IMR-90 (cell line): ENCODE measurements at regions not wholly inside any gene's neighbourhood (a gene's known extent, or its start where the extent isn't known, plus 50 kb on each side); places are given as distances from the start of the nearest gene placed in this dataset.

Experiments used
- BHLHE40 ChIP-seq: fragments of 150-350 bp; IDR thresholded peaks from 2 replicates; pipeline ENCODE4 v1.6.1; 2016; ENCODE audit warnings: mild to moderate bottlenecking, low read depth, low read length
- MAFK ChIP-seq: IDR thresholded peaks from 2 replicates; pipeline ENCODE4 v1.6.1; 2012; ENCODE audit warnings: low read depth, low read length, improper control_type of control experiment
- MAZ ChIP-seq: IDR thresholded peaks from 2 replicates; pipeline ENCODE4 v1.6.1; 2012; ENCODE audit warnings: low read depth, mild to moderate bottlenecking, low read length, improper control_type of control experiment, moderate library complexity, borderline replicate concordance
- POLR2A ChIP-seq: IDR thresholded peaks from 2 replicates; pipeline ENCODE4 v1.6.1; 2012; ENCODE audit warnings: mild to moderate bottlenecking, low read depth, low read length
- SMC3 ChIP-seq: fragments of 150-350 bp; IDR thresholded peaks from 2 replicates; pipeline ENCODE4 v1.6.1; 2016; ENCODE audit warnings: low read depth, mild to moderate bottlenecking, antibody characterized with exemption, low read length, moderate library complexity
- TF ChIP-seq, protein P1 (sequence below): conservative IDR thresholded peaks from 2 replicates; pipeline ENCODE4 v1.5.1; 2012; ENCODE audit warnings: mild to moderate bottlenecking, low read depth, low read length, improper control_type of control experiment
- TF ChIP-seq, protein P2 (sequence below): fragments of 150-350 bp; IDR thresholded peaks from 2 replicates; pipeline ENCODE4 v1.6.1; 2017; ENCODE audit warnings: mild to moderate bottlenecking, antibody characterized with exemption, low read length, low read depth

DNA sequence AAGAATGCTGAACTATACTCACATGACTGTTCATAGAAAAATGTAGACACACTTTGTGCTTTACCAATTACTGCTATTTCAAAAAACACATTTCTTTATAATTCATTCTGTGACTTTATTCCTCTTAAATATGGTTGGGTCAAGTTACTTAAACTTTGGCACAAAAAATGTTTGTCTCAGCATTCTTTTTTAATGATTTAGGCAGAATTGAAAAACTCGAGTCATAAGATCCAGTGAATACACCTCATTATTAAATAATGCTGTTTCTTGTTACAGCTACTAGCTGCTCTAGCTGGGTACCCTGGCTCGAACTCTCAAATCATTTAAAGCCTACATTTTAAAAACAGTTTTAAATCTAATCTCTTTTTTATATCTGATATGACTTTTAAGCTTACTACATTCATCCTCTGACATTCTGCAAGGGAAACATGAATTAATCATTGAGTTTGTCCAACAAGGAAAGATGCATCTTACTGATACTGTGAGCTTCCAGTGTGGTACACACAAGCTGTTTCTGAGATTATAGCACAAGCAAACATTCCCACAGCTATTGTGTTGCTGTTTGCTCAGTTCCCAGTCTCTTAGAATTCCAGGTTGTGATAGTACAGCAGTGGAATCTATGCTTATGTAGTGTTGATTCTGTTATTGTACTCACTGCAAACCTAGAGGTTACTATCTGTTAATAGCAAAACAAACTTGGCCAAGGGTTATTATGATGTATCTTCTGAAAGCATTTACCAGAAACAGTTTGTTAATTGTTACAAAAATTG, 746.5 kb downstream of the USP25 start:
- TF ChIP-seq SMC3 (no peak), MAFK (no peak), POLR2A (no peak), BHLHE40 (no peak), MAZ (no peak)
- TF ChIP-seq, protein P1, sequence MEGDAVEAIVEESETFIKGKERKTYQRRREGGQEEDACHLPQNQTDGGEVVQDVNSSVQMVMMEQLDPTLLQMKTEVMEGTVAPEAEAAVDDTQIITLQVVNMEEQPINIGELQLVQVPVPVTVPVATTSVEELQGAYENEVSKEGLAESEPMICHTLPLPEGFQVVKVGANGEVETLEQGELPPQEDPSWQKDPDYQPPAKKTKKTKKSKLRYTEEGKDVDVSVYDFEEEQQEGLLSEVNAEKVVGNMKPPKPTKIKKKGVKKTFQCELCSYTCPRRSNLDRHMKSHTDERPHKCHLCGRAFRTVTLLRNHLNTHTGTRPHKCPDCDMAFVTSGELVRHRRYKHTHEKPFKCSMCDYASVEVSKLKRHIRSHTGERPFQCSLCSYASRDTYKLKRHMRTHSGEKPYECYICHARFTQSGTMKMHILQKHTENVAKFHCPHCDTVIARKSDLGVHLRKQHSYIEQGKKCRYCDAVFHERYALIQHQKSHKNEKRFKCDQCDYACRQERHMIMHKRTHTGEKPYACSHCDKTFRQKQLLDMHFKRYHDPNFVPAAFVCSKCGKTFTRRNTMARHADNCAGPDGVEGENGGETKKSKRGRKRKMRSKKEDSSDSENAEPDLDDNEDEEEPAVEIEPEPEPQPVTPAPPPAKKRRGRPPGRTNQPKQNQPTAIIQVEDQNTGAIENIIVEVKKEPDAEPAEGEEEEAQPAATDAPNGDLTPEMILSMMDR, result no peak
- TF ChIP-seq, protein P2, sequence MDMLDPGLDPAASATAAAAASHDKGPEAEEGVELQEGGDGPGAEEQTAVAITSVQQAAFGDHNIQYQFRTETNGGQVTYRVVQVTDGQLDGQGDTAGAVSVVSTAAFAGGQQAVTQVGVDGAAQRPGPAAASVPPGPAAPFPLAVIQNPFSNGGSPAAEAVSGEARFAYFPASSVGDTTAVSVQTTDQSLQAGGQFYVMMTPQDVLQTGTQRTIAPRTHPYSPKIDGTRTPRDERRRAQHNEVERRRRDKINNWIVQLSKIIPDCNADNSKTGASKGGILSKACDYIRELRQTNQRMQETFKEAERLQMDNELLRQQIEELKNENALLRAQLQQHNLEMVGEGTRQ, result no peak
